ENCODE measurements at regions not wholly inside any gene's neighbourhood (a gene's known extent, or its start where the extent isn't known, plus 50 kb on each side); places are given as distances from the start of the nearest gene placed in this dataset.

DNA sequence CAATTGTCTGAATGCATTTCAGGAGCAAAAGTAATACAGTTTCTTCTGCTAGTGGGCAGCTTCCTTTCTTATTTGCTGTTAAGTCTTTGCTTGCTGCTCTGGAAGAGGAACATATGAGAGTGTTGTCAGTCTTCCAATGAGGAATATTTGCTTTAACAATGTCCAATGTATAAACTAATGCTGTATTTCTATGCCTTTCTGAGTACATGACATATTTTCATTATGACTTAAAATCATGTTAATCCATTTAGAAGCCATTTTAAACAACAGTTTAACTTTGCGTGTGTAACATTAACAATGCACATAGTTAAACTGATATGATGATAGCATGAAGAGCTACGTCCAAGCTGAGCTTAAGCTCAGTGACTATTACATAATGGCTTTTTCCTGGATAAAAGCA, 933.4 kb upstream of the GHITM start:
- no peaks in the 10 kb centered on the region for H3K9me3 ChIP-seq
- TF ChIP-seq, protein P1, sequence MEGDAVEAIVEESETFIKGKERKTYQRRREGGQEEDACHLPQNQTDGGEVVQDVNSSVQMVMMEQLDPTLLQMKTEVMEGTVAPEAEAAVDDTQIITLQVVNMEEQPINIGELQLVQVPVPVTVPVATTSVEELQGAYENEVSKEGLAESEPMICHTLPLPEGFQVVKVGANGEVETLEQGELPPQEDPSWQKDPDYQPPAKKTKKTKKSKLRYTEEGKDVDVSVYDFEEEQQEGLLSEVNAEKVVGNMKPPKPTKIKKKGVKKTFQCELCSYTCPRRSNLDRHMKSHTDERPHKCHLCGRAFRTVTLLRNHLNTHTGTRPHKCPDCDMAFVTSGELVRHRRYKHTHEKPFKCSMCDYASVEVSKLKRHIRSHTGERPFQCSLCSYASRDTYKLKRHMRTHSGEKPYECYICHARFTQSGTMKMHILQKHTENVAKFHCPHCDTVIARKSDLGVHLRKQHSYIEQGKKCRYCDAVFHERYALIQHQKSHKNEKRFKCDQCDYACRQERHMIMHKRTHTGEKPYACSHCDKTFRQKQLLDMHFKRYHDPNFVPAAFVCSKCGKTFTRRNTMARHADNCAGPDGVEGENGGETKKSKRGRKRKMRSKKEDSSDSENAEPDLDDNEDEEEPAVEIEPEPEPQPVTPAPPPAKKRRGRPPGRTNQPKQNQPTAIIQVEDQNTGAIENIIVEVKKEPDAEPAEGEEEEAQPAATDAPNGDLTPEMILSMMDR (IDR thresholded peaks at IDR 0.05), result no peak
- TF ChIP-seq POLR2A (IDR thresholded peaks at IDR 0.05), result no peak
- TF ChIP-seq POLR2AphosphoS5 (IDR thresholded peaks at IDR 0.05; ENCODE audit: insufficient read depth in 1 of 2, low read depth in 1 of 2), result no peak
- H3K4me3 ChIP-seq, result no peak overlapping the region
- DNase-seq (ENCODE audit: extremely low spot score in 2 of 2), result no peak
- intact Hi-C loops (cut with DNase I), result no loop called here
- no peaks in the 10 kb centered on the region for H3K27me3 ChIP-seq
- no peak overlapping the region for H3K27ac ChIP-seq
- H3K4me1 ChIP-seq, result no peaks in the 10 kb centered on the region
- no peaks in the 10 kb centered on the region for H3K36me3 ChIP-seq

GRCh38 chr10:83212632-83213334, 926.5 kb upstream of the GHITM start:
- H3K4me3 ChIP-seq, result no peak overlapping the region
- no peaks in the 10 kb centered on the region for H3K4me1 ChIP-seq
- no peaks in the 10 kb centered on the region for H3K36me3 ChIP-seq
- no peak overlapping the region for H3K27ac ChIP-seq
- TF ChIP-seq, protein P1 (IDR thresholded peaks at IDR 0.05), result no peak
- no peak for TF ChIP-seq POLR2AphosphoS5 (IDR thresholded peaks at IDR 0.05; ENCODE audit: insufficient read depth in 1 of 2, low read depth in 1 of 2)
- TF ChIP-seq POLR2A (IDR thresholded peaks at IDR 0.05), result no peak
- intact Hi-C loops (cut with DNase I), result no loop called here
- H3K27me3 ChIP-seq, result no peaks in the 10 kb centered on the region
- DNase-seq (ENCODE audit: extremely low spot score in 2 of 2), result no peak
- no peaks in the 10 kb centered on the region for H3K9me3 ChIP-seq

- intact Hi-C loops (cut with DNase I), result no loop called here
- Histone ChIP-seq H3K9me3 (no peaks in the 10 kb centered on the region), H3K27me3 (no peaks in the 10 kb centered on the region), H3K4me1 (no peaks in the 10 kb centered on the region), H3K4me3 (no peak overlapping the region), H3K27ac (no peak overlapping the region), H3K36me3 (no peaks in the 10 kb centered on the region)
- DNase-seq (ENCODE audit: extremely low spot score in 2 of 2), result no peak
- TF ChIP-seq, protein P1 (IDR thresholded peaks at IDR 0.05), result no peak
These were observed 925.2 kb upstream of the GHITM start for GRCh38 chr10:83214136-83214535.

DNA sequence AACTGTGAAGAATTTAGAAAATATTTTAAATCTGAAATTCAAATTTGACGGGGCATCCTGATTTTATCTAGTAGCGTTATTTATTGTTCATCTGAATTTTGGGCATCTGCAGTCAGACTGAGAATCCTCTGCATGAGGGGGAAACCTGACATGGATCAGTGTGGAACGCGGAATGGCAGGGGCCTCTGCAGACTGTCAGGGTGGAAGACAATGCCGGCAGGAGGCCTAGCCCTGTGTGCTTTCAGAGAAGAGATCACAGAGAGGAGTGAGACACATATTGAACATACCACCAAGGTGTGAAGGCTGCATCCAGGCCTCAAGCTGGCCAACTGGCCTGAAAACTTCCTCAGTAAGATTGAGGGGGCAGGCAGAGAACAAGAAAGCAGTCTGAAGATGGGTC, 921.1 kb upstream of the GHITM start:
- H3K9me3 ChIP-seq, result no peaks in the 10 kb centered on the region
- TF ChIP-seq POLR2A (IDR thresholded peaks at IDR 0.05), result no peak
- no peak for TF ChIP-seq POLR2AphosphoS5 (IDR thresholded peaks at IDR 0.05; ENCODE audit: insufficient read depth in 1 of 2, low read depth in 1 of 2)
- TF ChIP-seq, protein P1 (IDR thresholded peaks at IDR 0.05), result no peak
- no peak overlapping the region for H3K27ac ChIP-seq
- no peaks in the 10 kb centered on the region for H3K27me3 ChIP-seq
- H3K36me3 ChIP-seq, result no peaks in the 10 kb centered on the region
- no peak for DNase-seq (ENCODE audit: extremely low spot score in 2 of 2)
- intact Hi-C loops (cut with DNase I), result no loop called here
- H3K4me3 ChIP-seq, result no peak overlapping the region
- no peaks in the 10 kb centered on the region for H3K4me1 ChIP-seq

DNA sequence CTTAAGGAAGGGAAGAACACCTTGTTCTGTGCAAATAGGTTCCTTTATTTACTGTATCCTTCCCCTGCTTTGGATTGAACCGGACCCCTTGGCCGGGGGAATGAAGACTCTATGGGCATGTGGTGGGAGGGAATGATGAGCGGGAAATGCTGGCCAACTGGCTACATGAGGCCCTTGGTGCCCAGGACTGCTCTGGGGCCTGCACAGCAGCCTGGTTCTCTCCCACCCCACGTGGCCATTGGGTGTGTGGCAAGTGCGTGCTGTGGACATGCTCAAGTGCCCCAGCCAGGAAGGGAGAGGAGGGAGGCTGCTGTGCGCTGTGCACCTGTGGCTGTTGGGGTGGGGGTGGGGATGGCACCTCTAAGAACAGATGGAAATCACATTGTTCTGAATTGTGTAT, 917.0 kb upstream of the GHITM start:
- Histone ChIP-seq H3K9me3 (no peaks in the 10 kb centered on the region), H3K4me3 (no peak overlapping the region), H3K27ac (no peak overlapping the region), H3K27me3 (no peaks in the 10 kb centered on the region), H3K4me1 (no peaks in the 10 kb centered on the region), H3K36me3 (no peaks in the 10 kb centered on the region)
- TF ChIP-seq, protein P1 (IDR thresholded peaks at IDR 0.05), result no peak
- TF ChIP-seq POLR2A (IDR thresholded peaks at IDR 0.05), result no peak
- TF ChIP-seq POLR2AphosphoS5 (IDR thresholded peaks at IDR 0.05; ENCODE audit: insufficient read depth in 1 of 2, low read depth in 1 of 2), result no peak
- intact Hi-C loops (cut with DNase I), result no loop called here
- DNase-seq (ENCODE audit: extremely low spot score in 2 of 2), result no peak

Measured in vagina (tissue), 2 donors.